ENCODE measurements at regions not wholly inside any gene's neighbourhood (a gene's known extent, or its start where the extent isn't known, plus 50 kb on each side); places are given as distances from the start of the nearest gene placed in this dataset.

DNA sequence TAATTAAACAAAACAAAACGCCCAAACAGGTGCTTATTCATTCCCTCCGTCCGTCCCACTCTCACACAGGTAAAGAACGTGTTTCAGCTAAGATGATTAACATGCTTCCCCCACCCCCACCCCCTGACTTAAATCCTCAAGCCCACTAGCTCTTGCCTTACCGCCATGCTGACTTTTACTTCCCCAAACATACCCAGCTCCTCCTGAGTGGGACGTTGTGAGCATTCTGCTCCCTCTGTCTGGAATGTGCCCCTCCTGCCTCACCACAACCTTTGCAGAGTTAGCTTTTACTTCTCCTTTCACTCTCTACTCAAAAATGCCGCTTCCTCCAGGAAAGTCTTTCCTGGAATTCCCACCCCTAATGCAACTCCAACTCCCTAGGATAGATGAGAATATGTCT is 774.0 kb upstream of the RBFOX1 start:
- DNase-seq, result no peak

GRCh38 chr16:6558126-6558525 is 774.5 kb upstream of the RBFOX1 start:
- no peak for DNase-seq

DNA sequence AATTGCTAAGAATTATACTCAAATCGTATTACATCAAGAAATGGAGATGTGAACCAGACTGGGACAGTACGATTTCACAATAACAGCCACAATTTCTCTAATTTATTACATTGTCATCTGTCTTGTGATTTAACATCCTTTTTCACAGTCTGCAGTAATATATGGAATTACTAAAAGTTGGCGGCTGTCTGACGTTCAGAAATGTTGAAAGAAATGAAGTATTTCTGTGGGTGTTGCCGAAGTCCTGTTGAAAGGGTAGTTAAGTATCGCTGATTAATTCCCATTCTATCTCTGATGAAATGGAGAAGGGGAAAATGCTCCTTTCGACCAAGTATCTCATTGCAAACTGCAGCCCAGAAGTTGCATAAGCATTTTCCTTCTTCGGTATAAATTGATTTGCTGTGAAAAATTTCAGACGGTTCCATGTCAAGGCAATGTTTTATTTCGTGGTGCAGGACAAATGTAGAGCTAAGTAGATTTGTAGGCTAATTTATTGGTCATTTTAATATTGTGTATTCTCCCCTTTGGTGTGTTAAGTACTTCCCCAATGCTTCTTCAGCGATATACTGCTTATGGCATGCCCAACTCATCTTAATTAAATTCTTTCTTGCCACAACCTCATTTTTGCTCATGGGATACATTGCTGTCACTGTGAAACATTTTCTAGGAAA is 775.2 kb upstream of the RBFOX1 start:
- DNase-seq, result no peak

DNA sequence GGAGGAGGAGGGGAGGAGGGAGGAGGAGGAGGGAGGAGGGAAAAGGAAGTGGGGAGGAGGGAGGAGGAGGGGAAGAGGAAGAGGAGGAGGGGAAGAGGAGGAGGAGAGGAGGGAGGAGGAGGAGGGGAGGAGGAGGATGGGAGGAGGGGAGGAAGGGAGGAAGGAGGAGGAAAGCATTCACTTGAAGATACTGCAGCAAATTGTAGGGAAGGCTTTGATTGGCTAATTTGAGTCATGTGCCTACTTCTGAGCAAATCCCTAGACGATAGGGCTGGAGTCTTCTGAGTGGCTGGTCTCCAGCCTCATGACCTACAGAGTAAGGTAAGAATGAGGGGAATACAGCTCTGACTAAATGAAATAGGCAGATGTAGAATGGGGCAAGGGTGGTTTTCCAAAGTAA is 783.2 kb upstream of the RBFOX1 start:
- no peak for DNase-seq

DNA sequence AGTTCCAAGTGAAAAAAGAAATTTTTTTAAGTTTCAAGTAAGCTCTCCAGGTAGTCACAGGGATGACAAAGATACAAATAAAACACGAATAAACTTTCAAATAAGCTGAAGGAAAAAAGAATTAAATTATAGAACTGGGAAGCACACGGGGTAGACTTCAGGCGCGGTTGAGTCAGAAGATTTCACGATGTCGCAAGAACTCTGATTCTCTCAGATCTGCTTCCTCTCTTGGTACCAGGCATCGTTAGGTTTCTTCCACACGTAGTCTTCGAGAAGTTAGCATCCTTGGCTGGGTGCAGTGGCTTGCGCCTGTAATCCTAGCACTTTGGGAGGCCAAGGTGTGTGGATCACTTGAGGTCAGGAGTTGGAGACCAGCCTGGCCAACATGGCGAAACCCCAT is 784.1 kb upstream of the RBFOX1 start:
- no peak for DNase-seq

DNA sequence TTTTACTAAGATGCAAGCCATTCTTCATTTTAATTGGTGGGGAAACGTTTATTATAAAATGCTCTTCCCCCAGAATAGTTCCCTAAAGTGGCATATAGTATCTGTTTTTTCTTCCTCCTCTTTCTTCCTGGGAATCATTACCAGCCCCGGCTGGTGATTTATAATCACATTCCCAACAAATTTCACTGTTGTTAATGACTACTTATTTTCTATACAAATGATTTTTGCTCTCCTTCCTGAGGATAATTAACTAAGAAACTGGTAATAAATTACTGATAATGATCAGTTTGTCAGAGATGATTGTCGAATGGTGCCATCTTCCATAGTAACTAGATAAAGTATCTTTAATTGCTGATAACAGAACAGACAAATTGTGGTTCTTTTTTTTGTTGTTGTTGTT is 785.5 kb upstream of the RBFOX1 start:
- no peak for DNase-seq

DNA sequence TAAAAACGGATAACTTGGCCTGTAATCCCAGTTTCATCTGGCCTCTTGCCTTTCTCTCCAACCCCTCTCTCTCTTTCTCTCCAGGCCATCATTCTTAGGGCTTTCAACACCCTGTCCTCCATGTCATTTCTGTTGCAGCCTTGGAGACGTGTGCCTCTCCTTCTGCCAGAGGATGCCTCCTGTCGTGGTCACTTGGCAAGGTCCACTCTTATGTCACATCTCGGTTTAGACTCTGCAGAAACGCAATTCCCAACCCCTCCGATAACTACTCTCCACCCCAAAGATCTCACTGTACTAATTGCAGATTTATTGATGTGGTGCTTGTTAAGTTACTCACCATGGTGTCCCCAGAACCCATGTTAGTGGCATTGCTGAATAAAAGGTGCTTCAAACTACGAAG is 787.3 kb upstream of the RBFOX1 start:
- no peak for DNase-seq

- DNase-seq, result no peak
Measured at GRCh38 chr16:6541267-6541666, 791.4 kb upstream of the RBFOX1 start.

- no peak for DNase-seq
Measured at GRCh38 chr16:6536411-6536810, 796.2 kb upstream of the RBFOX1 start.

DNA sequence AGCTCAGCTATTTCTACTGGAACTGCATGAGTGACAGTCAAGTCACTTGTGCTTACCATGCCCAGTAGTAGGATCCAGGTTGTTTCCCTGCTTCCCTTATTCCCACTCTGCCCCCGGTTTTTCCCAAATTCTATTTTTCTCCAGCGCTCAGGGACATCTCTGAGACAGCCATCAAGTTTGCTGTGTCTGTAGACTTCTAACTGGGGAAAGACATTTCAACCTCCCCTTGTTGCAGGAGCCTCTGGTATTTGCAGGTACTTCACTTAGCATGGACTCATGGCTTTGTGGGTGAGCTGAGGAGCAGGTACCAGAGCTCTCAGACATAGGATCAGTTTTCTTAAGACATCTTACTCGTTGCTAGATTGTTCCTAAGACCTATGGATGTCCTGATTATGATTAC is 801.6 kb upstream of the RBFOX1 start:
- no peak for DNase-seq

DNA sequence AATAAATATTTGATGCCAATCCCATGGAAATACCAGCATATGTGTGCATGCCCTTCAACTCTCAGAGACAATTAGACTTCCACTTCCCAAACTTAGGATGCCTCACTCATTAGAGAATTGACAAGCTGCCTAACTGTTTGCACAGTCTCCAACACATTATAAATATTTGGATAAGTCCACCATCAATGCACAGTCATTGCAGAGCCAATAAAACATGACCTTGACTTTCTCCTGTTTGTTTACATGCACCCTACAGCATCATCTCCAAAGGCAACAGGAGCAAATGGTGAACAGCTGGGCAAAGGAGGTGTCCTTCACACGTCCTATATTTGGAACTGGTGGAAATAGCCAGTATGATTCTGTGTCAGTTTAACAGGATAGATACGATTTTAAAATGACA is 804.4 kb upstream of the RBFOX1 start:
- no peak for DNase-seq

- DNase-seq, result no peak
Measured at GRCh38 chr16:6527646-6528045, 805.0 kb upstream of the RBFOX1 start.

DNA sequence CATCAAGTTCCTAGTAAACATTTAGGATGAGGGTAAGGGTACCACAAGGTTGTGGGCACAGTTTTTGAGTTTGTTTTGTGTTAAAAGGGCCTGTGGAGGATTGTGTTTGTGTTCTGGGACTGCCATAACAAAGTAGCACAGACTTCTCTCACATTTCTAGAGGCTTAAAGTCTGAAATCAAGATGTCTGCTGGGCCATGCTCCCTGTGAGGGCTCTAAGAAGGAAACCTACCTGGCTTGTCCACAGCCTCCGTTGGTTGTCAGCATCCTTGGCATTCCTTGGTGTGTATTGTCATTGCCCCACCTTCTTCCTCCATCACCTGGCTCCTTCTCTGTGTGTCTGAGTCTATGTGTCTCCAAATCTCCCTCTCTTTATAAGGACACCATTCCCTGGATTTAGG is 808.1 kb upstream of the RBFOX1 start:
- no peak for DNase-seq

DNA sequence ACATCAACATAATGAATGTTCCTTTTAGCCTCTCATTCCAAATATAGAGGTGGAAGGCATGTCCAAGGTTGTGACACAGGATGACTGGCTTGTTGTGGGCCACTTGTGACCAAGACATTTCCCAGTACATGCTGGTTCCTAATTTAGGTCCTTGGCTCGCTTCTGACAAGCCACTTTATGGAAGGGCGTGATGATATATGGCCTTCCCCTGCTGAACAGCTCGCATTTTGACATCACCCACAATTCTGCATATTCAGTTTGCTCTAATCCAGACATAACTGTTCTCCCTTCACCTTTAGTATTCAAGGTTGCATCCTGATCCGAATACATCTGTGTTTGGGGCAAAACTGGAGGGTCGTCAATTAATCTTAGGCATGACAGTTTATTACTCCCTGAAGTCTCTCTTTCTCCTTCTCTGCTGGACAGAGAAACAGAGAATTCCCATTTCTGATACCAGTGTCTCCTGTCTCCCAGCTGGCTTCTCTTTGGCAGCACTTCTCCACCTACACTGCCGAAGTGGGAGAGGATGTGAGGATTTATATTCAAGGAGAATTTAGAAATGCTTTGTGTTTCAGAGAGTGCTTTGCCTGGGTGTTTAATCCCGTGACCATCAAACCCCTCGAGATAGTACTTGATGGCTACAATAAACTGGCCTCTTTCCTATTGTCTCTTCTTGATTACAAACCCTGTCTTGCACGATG is 815.5 kb upstream of the RBFOX1 start:
- no peak for DNase-seq

DNA sequence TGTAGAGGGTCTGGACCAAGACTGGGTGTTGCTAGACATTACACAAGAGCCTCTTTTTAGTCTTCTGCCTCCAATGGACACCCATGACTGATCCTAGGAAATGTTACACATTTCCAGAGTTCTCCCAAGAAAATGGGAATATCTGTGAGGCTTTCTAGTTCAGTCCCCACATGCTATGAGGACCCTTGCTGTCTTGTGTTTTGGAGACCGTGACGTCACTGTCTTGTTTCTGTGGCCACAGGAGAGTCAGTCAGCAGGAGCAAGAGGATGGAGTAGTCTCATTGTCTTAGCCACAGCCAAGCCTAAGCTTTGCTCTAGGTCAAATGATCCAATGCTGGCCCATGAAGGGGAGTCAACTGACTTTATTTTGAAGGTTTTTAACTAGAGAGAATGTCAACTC is 820.1 kb upstream of the RBFOX1 start:
- DNase-seq, result no peak

- no peak for DNase-seq
Measured at GRCh38 chr16:6510261-6510660, 822.4 kb upstream of the RBFOX1 start.

GRCh38 chr16:6499413-6499812 is 833.2 kb upstream of the RBFOX1 start:
- no peak for DNase-seq

DNA sequence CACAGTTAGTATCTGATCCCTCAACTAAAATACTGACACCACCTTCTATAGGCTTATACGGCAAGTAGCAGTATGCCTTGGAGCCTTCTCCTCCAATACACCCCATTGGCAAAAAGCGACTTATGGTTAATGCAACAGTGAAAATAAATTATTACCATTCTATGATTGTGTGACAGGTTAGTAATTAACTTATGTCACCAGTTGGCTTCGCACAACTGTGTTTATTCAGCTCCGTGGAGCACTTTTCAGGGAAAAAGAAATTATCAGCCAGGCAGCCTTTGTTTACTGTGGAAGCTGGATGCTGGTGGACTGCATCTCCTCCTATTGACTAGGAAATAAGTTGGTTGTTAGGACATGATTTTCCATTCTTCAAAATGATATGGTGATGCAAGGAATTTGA is 833.8 kb upstream of the RBFOX1 start:
- no peak for DNase-seq

GRCh38 chr16:6496996-6497395 is 835.6 kb upstream of the RBFOX1 start:
- no peak for DNase-seq

GRCh38 chr16:6495486-6496210 is 837.0 kb upstream of the RBFOX1 start:
- no peak for DNase-seq

DNA sequence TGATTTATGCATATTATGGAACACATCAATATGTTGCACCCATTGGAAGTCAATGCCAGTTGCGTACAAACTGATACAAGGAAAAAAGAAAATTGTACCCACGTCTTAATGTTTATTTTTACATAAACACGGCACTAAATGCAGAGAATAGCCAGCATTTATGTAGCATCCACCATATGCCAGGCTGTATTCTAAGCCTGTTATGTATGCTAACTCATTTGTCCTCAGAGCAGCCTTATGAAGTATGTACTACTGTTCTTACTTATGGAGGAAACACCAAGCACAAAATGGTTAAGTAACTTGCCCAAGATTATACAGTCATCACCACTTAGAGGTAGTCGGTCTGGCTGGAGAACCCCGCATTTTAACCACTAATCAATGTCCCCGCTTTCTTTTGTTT is 837.9 kb upstream of the RBFOX1 start:
- DNase-seq, result no peak

DNA sequence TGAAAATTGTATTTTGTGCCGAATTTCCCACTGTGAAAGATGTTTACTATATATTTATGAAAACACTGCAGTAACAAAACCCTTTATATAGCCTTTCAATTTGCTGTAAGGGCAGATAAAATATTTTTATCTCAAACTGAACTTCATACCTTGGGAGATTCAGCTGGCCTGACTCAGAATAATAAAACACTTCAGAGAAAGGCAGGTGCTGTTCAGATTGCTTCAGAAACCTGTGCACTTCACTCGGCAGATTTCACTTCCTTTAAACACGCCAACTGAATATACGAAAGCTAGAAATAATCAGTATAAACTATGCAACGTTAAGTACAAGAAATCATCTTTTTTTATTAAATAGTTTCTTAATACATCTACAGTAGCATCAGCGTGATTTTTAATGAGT is 839.1 kb upstream of the RBFOX1 start:
- DNase-seq, result no peak

DNA sequence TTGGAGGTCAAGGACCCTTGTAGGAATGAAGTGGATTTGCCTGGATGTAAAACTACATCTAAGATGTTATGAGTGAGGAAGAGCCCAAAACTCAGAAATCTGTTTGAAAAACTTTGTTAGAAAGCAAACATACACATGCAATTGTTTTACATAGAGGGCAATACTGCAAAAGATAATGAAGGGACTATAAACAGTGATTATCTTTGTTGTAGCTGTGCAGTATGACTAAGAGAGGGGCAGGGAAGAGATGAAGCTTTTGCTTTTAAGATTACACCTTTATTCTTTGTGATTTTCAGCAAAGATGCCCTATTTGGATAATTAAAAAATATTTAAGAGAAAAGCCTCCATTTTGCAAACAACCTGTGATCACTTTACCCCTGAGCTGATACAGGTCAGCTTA is 839.9 kb upstream of the RBFOX1 start:
- no peak for DNase-seq

DNA sequence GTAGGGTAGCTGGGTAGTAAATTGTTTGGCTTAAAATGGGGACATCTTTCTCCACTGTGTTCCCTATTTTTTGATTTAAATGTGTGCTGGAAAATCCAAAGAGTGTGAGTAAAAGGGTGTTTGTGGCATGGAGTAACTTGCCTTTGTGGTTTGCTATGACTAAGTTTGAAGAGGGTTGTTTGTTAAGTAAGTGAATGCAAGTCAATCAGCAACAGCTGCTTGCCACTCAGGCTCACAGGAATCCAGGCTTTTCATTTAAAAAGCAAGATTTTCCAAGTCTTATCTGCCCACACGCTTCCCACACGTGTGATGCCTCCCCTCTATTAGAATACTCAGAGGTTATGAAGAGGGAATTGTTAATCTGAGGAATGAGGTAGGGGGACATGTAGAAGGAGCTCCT is 847.7 kb upstream of the RBFOX1 start:
- DNase-seq, result no peak

Data from CD4-positive, alpha-beta T cell treated with Interleukin-10 for 1 hour (primary cell).